Caco-2 (cell line): ENCODE measurements at regions not wholly inside any gene's neighbourhood (a gene's known extent, or its start where the extent isn't known, plus 50 kb on each side); places are given as distances from the start of the nearest gene placed in this dataset.

ENCODE experiments used
- BruUV-seq: library from RNA; stranded (reverse); fragments of 400-500 nt; replicated peaks from 2 replicates; lab custom pipeline; 2021; lab: Mats Ljungman, UMichigan
- CTCF ChIA-PET: fragments of 300-600 bp; sonication (Branson Sonifier 250); formaldehyde crosslinking; loops from one replicate; lab custom pipeline; 2022; ENCODE audit warnings: antibody characterized with exemption; lab: Charles Lee
- POLR2A ChIA-PET: fragments of 300-600 bp; sonication (Branson Sonifier 250); formaldehyde crosslinking; loops from one replicate; lab custom pipeline; 2022; ENCODE audit warnings: antibody characterized with exemption; lab: Charles Lee
- DNase-seq, 2 experiments: peaks; one replicate each; pipeline versions ENCODE4 v3.0.0 to v3.0.0-alpha.2; 2020 to 2022
- H3K27me3 ChIP-seq: replicated peaks from 2 replicates; pipeline ENCODE4 v1.6.0; 2011; ENCODE audit warnings: low read length; ENCODE audit not compliant: control insufficient read depth, insufficient read depth
- H3K36me3 ChIP-seq: 2 replicates; pipeline ENCODE4 v1.5.1; 2011; ENCODE audit warnings: low read length; ENCODE audit not compliant: control insufficient read depth, insufficient read depth
- H3K4me1 ChIP-seq: fragments of 250-450 bp; sonication (Bioruptor Pico); 2 replicates; pipeline ENCODE4 v1.5.1; 2020; ENCODE audit warnings: mild to moderate bottlenecking
- H3K4me3 ChIP-seq: 2 replicates; pipeline ENCODE4 v1.5.1; 2011; ENCODE audit warnings: low read depth, mild to moderate bottlenecking, control low read depth, low read length
- H3K9me3 ChIP-seq: fragments of 250-450 bp; sonication (Bioruptor Pico); 2 replicates; pipeline ENCODE4 v1.5.1; 2020; ENCODE audit warnings: mild to moderate bottlenecking, moderate library complexity
- H3K27ac Mint-ChIP-seq: one replicate; pipeline ENCODE4 v1.8.0; 2022; ENCODE audit warnings: mixed read lengths; ENCODE audit not compliant: unreplicated experiment
- H3K27me3 Mint-ChIP-seq: one replicate; pipeline ENCODE4 v1.8.0; 2022; ENCODE audit warnings: mixed read lengths; ENCODE audit not compliant: insufficient read depth, unreplicated experiment
- H3K36me3 Mint-ChIP-seq: one replicate; pipeline ENCODE4 v1.8.0; 2022; ENCODE audit warnings: mild to moderate bottlenecking, mixed read lengths; ENCODE audit not compliant: insufficient read depth, unreplicated experiment
- H3K4me1 Mint-ChIP-seq: one replicate; pipeline ENCODE4 v1.8.0; 2022; ENCODE audit warnings: low read depth, mixed read lengths; ENCODE audit not compliant: unreplicated experiment
- H3K4me3 Mint-ChIP-seq: one replicate; pipeline ENCODE4 v1.8.0; 2022; ENCODE audit warnings: mild to moderate bottlenecking, moderate library complexity, mixed read lengths; ENCODE audit not compliant: unreplicated experiment
- H3K9me3 Mint-ChIP-seq: one replicate; pipeline ENCODE4 v1.8.0; 2022; ENCODE audit warnings: mixed read lengths; ENCODE audit not compliant: unreplicated experiment
- intact Hi-C: fragments of 100-400 bp; cut with micrococcal nuclease; formaldehyde crosslinking; loops from one replicate; pipeline ENCODE4 v1.10.0; 2022; ENCODE audit not compliant: unreplicated experiment
- TF ChIP-seq, protein P1 (sequence below), 2 experiments: fragments of 200-600 bp in 1 of 2; IDR thresholded peaks; 1 replicate in 1 of 2; 2 replicates in 1 of 2; pipeline versions ENCODE4 v1.5.1 to v1.8.0; 2011 to 2022; ENCODE audit warnings: antibody characterized with exemption in 1 of 2, control low read depth in 1 of 2, inconsistent platforms in 1 of 2, low read depth in 1 of 2, low read length in 1 of 2, mild to moderate bottlenecking in 1 of 2, moderate library complexity in 1 of 2; ENCODE audit not compliant: insufficient read depth in 1 of 2, severe bottlenecking in 1 of 2, unreplicated experiment in 1 of 2

DNA sequence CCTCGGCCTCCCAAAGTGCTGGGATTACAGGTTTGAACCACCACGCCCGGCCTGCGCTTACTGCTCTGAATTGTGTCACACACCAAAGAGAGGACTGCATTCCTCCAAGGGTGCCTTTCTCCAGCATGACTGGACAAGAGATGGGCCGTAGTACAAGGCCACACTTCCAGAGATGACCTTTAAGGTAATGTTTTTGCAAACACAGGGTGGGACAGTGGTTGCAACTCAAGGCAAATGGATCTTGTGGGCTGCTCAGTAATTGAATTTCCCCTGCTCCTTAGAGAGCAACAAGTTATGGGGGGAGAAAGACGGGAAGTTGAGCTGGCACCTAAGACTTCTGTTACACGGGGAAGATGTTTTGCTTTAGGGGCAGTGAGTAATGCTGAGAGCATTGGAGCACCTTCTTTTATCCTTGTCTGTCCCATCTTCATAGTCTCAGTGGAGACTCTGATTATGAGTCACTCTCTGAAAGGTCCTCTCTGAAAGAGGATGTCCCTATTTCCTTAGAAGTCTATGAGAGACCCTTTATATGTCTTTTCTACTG lies 66.3 kb downstream of the C11orf91 start:
- Mint-ChIP-seq H3K4me1 (no peaks in the 10 kb centered on the region), H3K4me3 (no peak overlapping the region), H3K27ac (no peak overlapping the region), H3K36me3 (no peaks in the 10 kb centered on the region), H3K27me3 (no peaks in the 10 kb centered on the region), H3K9me3 (no peaks in the 10 kb centered on the region)
- no peaks in the 10 kb centered on the region for H3K9me3 ChIP-seq
- POLR2A ChIA-PET, result no interaction called here
- peaks cover 6% of the 10 kb centered on the region; the same call in 1 of the 2 replicates for H3K4me1 ChIP-seq
- intact Hi-C loops, result no loop called here
- DNase-seq, result no peak
- TF ChIP-seq, protein P1, sequence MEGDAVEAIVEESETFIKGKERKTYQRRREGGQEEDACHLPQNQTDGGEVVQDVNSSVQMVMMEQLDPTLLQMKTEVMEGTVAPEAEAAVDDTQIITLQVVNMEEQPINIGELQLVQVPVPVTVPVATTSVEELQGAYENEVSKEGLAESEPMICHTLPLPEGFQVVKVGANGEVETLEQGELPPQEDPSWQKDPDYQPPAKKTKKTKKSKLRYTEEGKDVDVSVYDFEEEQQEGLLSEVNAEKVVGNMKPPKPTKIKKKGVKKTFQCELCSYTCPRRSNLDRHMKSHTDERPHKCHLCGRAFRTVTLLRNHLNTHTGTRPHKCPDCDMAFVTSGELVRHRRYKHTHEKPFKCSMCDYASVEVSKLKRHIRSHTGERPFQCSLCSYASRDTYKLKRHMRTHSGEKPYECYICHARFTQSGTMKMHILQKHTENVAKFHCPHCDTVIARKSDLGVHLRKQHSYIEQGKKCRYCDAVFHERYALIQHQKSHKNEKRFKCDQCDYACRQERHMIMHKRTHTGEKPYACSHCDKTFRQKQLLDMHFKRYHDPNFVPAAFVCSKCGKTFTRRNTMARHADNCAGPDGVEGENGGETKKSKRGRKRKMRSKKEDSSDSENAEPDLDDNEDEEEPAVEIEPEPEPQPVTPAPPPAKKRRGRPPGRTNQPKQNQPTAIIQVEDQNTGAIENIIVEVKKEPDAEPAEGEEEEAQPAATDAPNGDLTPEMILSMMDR (IDR thresholded peaks at IDR 0.05; ENCODE audit: insufficient read depth in 1 of 2, low read depth in 1 of 2, low read length in 1 of 2, severe bottlenecking in 1 of 2, unreplicated experiment in 1 of 2), result no peak
- BruUV-seq, result no TSS peak
- CTCF ChIA-PET, result no interaction called here
- H3K27me3 ChIP-seq, result no peaks in the 10 kb centered on the region
- H3K4me3 ChIP-seq, result no peak overlapping the region
- H3K36me3 ChIP-seq, result no peaks in the 10 kb centered on the region

DNA sequence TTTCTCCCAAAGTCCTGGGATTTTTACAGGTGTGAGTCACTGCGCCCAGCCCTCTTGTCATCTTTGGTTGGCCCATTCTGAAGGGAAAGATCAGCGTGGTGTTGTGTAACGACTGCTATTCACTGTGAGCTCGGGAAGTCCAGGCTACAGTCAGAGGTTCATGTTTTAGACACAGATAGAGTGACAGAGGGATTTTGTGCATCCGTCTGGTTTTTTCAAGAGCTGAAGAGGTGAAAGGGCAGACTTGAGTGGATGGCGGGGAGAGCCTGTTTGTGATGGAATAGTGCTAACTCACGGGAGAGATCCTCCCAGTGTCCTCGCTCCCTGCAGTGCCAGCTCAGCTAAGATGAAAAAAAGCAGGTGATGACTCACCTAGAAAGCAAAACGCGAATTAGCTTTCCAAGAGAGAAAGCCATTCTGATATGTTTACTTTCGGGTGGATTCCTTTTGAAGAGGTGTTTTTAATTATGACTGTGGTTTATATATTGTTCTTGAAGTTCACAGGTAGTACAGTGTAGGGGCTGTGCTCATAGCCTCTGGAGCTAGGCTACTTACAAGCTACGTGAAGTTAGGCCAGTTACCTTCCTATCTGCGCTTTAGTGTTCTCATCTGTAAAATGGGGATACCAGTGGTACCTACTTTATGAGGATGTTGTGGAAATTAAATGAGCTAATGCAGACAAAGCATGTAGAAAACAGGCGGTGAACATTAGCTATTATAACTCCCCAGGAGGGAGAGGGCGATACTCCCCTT lies 67.2 kb downstream of the C11orf91 start:
- H3K4me1 ChIP-seq, result peaks cover 6% of the 10 kb centered on the region; the same call in 1 of the 2 replicates
- intact Hi-C loops, result no loop called here
- H3K27me3 ChIP-seq, result no peaks in the 10 kb centered on the region
- Mint-ChIP-seq H3K9me3 (no peaks in the 10 kb centered on the region), H3K36me3 (no peaks in the 10 kb centered on the region), H3K4me3 (no peak overlapping the region), H3K27me3 (no peaks in the 10 kb centered on the region), H3K4me1 (no peaks in the 10 kb centered on the region), H3K27ac (no peak overlapping the region)
- H3K36me3 ChIP-seq, result no peaks in the 10 kb centered on the region
- no TSS peak for BruUV-seq
- peak; percentile 49 to 74 for DNase-seq
- POLR2A ChIA-PET, result no interaction called here
- no peak overlapping the region for H3K4me3 ChIP-seq
- H3K9me3 ChIP-seq, result no peaks in the 10 kb centered on the region
- TF ChIP-seq, protein P1 (IDR thresholded peaks at IDR 0.05; ENCODE audit: insufficient read depth in 1 of 2, low read depth in 1 of 2, low read length in 1 of 2, severe bottlenecking in 1 of 2, unreplicated experiment in 1 of 2), result no peak
- CTCF ChIA-PET, result interaction anchor here (0.8 kb wide), 1 partner anchor 117 kb away, joined by 5 read pairs; no protein-coding TSS in a partner anchor

DNA sequence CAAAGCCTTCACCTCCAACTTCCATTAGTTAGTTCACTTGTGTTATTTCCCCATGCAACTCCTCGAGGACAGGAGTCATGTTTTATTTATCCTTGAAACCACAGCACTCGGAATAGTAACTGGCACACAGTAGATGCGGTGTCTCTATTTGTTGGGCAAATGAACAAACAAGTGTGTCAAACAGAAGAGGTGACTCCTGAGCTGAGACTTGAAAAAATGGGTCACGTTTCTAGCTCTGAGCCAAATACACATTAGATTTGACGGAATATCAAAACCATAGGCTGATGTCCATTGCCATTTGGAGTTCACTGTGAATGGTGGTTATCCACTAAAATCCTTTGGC lies 68.9 kb downstream of the C11orf91 start:
- H3K4me3 ChIP-seq, result no peak overlapping the region
- H3K36me3 ChIP-seq, result no peaks in the 10 kb centered on the region
- peaks cover 6% of the 10 kb centered on the region; the same call in 1 of the 2 replicates for H3K4me1 ChIP-seq
- H3K27me3 ChIP-seq, result no peaks in the 10 kb centered on the region
- ChIA-PET POLR2A (no interaction called here), CTCF (no interaction called here)
- Mint-ChIP-seq H3K9me3 (no peaks in the 10 kb centered on the region), H3K27me3 (no peaks in the 10 kb centered on the region), H3K27ac (no peak overlapping the region), H3K4me1 (no peaks in the 10 kb centered on the region), H3K36me3 (no peaks in the 10 kb centered on the region), H3K4me3 (no peak overlapping the region)
- TF ChIP-seq, protein P1 (IDR thresholded peaks at IDR 0.05; ENCODE audit: insufficient read depth in 1 of 2, low read depth in 1 of 2, low read length in 1 of 2, severe bottlenecking in 1 of 2, unreplicated experiment in 1 of 2), result no peak
- BruUV-seq, result no TSS peak
- no peak for DNase-seq
- intact Hi-C loops, result no loop called here
- no peaks in the 10 kb centered on the region for H3K9me3 ChIP-seq
